ENCODE measurements at regions not wholly inside any gene's neighbourhood (a gene's known extent, or its start where the extent isn't known, plus 50 kb on each side); places are given as distances from the start of the nearest gene placed in this dataset.

DNA sequence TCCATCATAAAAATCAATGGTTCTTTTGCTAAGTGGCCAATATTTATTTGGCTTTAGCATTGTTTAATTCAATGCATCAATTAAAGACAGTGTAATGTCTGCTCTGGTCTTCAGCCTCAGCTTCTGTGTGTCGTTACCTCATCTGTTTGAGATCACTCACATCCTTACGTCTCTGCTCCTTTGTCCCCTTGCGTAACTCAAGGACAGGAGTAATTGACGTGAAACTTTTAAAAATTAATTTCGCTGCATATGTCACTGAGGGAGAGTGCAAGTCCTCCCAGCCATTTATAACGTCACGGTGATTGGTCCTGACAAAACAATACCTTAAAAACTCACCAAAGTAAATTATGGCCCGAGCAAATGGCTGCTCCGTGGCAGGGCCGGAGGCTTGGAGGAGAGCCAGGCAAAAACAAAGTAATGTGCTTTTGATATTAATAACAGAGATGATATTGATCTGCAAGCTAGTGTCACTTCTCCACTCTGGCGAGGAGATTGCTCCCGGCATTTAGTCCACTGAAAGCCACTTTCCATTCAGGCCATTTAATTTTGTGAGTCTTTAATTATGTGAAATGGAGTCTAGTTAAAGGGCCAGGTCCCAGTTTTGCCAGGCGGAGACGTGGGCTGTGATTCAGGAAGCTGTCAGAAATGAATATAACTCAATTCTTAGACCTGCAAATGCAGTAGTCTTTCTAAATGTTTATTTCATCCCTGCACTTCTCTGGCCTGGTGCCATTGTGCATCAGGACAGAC is 150.9 kb upstream of the POU3F1 start:
- ATAC-seq: no peak

GRCh38 chr1:38194472-38194871 is 147.9 kb upstream of the POU3F1 start:
- no peak overlapping the region for H3K4me3 ChIP-seq
- H3K9me3 ChIP-seq: no peaks in the 10 kb centered on the region
- DNase-seq (no peak), ATAC-seq (no peak)
- intact Hi-C loops (cut with DNase I, micrococcal nuclease): no loop called here
- TF ChIP-seq, protein P1, sequence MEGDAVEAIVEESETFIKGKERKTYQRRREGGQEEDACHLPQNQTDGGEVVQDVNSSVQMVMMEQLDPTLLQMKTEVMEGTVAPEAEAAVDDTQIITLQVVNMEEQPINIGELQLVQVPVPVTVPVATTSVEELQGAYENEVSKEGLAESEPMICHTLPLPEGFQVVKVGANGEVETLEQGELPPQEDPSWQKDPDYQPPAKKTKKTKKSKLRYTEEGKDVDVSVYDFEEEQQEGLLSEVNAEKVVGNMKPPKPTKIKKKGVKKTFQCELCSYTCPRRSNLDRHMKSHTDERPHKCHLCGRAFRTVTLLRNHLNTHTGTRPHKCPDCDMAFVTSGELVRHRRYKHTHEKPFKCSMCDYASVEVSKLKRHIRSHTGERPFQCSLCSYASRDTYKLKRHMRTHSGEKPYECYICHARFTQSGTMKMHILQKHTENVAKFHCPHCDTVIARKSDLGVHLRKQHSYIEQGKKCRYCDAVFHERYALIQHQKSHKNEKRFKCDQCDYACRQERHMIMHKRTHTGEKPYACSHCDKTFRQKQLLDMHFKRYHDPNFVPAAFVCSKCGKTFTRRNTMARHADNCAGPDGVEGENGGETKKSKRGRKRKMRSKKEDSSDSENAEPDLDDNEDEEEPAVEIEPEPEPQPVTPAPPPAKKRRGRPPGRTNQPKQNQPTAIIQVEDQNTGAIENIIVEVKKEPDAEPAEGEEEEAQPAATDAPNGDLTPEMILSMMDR (IDR thresholded peaks at IDR 0.05): no peak
- no peaks in the 10 kb centered on the region for H3K36me3 ChIP-seq (ENCODE audit: low read depth)
- H3K4me1 ChIP-seq (ENCODE audit: low read depth): no peaks in the 10 kb centered on the region

More for the DNA sequence above, 150.9 kb upstream of the POU3F1 start:
- DNase-seq: no peak
- Histone ChIP-seq H3K4me1 (ENCODE audit: low read depth) (no peaks in the 10 kb centered on the region), H3K9me3 (no peaks in the 10 kb centered on the region), H3K36me3 (ENCODE audit: low read depth) (no peaks in the 10 kb centered on the region), H3K4me3 (no peak overlapping the region)
- intact Hi-C loops (cut with DNase I, micrococcal nuclease): no loop called here
- TF ChIP-seq, protein P1 (IDR thresholded peaks at IDR 0.05): no peak

- H3K36me3 ChIP-seq (ENCODE audit: low read depth): no peaks in the 10 kb centered on the region
- H3K4me3 ChIP-seq: no peak overlapping the region
- H3K4me1 ChIP-seq (ENCODE audit: low read depth): no peaks in the 10 kb centered on the region
- DNase-seq (no peak), ATAC-seq (no peak)
- TF ChIP-seq, protein P1 (IDR thresholded peaks at IDR 0.05): no peak
- H3K9me3 ChIP-seq: no peaks in the 10 kb centered on the region
- intact Hi-C loops (cut with DNase I, micrococcal nuclease): no loop called here
Measured at GRCh38 chr1:38193040-38193439, 146.4 kb upstream of the POU3F1 start.

GRCh38 chr1:38191461-38191860 is 144.9 kb upstream of the POU3F1 start:
- Histone ChIP-seq H3K4me3 (no peak overlapping the region), H3K4me1 (ENCODE audit: low read depth) (no peaks in the 10 kb centered on the region), H3K36me3 (ENCODE audit: low read depth) (no peaks in the 10 kb centered on the region), H3K9me3 (no peaks in the 10 kb centered on the region)
- intact Hi-C loops (cut with DNase I, micrococcal nuclease): no loop called here
- peak in 1 of 3 donors; percentile 23 for DNase-seq
- no peak for ATAC-seq
- TF ChIP-seq, protein P1 (IDR thresholded peaks at IDR 0.05): no peak

DNA sequence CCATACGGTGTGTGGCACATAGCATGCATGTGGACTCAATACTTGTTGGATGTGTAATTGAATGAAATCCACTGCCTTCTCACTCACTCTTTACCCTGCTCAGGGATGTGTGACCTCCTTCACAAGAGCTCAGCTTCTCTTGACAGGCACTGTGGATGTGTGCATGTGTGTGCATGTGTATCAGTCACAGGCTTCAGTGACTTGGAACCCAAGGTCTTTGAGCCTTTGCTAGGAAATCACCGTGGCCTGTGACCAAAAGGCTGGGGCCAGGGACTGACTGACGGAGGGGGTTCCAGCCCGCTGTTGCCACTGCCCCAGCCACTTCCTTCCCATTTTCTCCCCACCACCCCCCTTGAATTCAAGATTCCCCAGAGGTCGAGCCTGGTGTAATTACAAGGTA is 144.4 kb upstream of the POU3F1 start:
- no peaks in the 10 kb centered on the region for H3K4me1 ChIP-seq (ENCODE audit: low read depth)
- TF ChIP-seq, protein P1 (IDR thresholded peaks at IDR 0.05): no peak
- no peaks in the 10 kb centered on the region for H3K36me3 ChIP-seq (ENCODE audit: low read depth)
- no peak for ATAC-seq
- intact Hi-C loops (cut with DNase I, micrococcal nuclease): no loop called here
- H3K9me3 ChIP-seq: no peaks in the 10 kb centered on the region
- H3K4me3 ChIP-seq: no peak overlapping the region
- no peak for DNase-seq

Data from mucosa of descending colon (tissue), 3 donors.